ENCODE measurements at regions not wholly inside any gene's neighbourhood (a gene's known extent, or its start where the extent isn't known, plus 50 kb on each side); places are given as distances from the start of the nearest gene placed in this dataset.

DNA sequence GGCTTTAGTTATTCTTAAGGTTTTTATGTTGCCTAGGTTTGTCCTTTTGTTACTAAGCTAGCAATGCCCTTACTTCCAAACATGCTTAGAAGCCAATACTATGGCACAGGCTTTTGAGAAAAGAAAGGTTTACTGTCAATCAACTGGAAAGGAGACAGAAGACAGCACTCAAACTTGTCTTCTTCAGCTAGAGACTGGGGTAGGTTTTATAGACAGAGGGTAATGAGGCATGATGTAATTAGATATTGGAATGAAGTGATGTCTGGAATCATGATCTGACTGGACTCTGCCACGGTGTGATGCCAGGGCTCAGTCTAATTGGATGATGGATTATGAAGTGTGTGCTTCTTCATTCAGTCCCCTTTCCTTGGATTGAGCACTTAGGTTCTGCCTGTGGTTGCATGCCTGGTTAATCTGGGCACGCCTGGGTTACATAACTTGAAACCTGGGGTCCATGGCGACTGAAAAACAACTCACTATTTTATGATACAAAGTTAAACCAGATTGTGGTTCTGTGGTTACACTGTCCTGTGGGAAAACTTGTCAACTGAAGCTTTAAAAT is 625.8 kb downstream of the BRINP3 start:
- no peak overlapping the region for H3K27ac ChIP-seq (ENCODE audit: low read depth, low read length)
- H3K4me3 ChIP-seq (ENCODE audit: low read length): no peak overlapping the region
- H3K9ac ChIP-seq (ENCODE audit: low read depth, low read length): no peak overlapping the region
- no peaks in the 10 kb centered on the region for H3K36me3 ChIP-seq (ENCODE audit: insufficient read depth, low read length)
- no peaks in the 10 kb centered on the region for H3K27me3 ChIP-seq (ENCODE audit: insufficient read depth, low read length)
- no peaks in the 10 kb centered on the region for H3K9me3 ChIP-seq (ENCODE audit: insufficient read depth, low read depth, low read length)
- WGBS: 87% methylated on average over 2 of the region's 3 CpGs
- H3K4me1 ChIP-seq (ENCODE audit: insufficient read depth, low read length): no peaks in the 10 kb centered on the region

DNA sequence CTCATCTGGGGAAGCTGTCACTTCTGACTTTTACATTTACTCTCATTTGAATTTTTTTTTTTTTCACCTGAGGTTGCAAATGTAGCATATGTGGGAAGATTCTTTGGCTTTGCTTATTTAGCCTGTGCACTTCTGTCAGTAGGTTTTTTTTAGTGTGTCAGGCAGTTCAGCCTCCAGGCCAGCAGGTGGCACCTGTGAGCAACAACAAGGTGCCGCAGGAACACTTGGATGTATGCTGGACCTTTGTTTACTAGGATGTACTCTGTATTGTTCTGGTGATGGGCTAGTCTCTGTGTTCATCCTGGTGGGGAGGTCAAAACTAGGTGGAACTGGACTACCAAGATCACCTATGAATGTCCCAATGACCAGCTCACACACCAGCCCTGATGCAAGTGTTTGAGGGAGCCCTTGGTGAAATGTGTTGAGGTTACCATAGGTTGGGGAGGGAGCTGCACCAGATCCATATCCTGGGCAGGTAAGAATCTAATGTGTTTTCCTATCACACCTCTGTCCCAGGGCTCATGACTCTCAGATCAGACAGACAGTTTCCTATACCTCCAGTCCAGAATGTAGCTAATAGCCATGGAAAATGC is 618.2 kb downstream of the BRINP3 start:
- Histone ChIP-seq H3K27me3 (ENCODE audit: insufficient read depth, low read length) (no peaks in the 10 kb centered on the region), H3K9me3 (ENCODE audit: insufficient read depth, low read depth, low read length) (peaks cover 9% of the 10 kb centered on the region), H3K36me3 (ENCODE audit: insufficient read depth, low read length) (no peaks in the 10 kb centered on the region), H3K4me1 (ENCODE audit: insufficient read depth, low read length) (no peaks in the 10 kb centered on the region), H3K4me3 (ENCODE audit: low read length) (no peak overlapping the region), H3K9ac (ENCODE audit: low read depth, low read length) (no peak overlapping the region), H3K27ac (ENCODE audit: low read depth, low read length) (no peak overlapping the region)
- 87% methylated on average over 1 of the region's 1 CpG for WGBS

DNA sequence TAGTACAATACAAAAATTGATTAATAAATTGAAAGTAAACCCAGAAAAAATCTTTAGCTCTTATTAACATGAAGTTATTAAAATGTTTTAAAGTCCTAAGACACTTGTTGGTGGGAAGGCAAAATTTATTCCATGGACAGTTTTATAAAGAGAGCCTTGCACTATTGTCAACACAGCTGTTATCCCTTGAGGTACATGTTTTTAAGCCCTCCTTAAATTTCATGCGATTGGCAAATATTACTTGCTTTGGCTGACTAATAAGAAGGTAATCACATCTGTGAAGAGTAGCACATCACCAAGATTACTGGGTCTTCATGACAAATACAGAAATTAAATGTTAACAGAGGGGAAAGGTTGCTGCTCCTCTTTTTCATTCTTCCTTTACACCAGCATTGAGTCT is 611.1 kb downstream of the BRINP3 start:
- H3K36me3 ChIP-seq (ENCODE audit: insufficient read depth, low read length): no peaks in the 10 kb centered on the region
- 93% methylated on average over 1 of the region's 1 CpG for WGBS
- no peaks in the 10 kb centered on the region for H3K27me3 ChIP-seq (ENCODE audit: insufficient read depth, low read length)
- no peak overlapping the region for H3K4me3 ChIP-seq (ENCODE audit: low read length)
- no peak overlapping the region for H3K9ac ChIP-seq (ENCODE audit: low read depth, low read length)
- H3K27ac ChIP-seq (ENCODE audit: low read depth, low read length): no peak overlapping the region
- no peaks in the 10 kb centered on the region for H3K9me3 ChIP-seq (ENCODE audit: insufficient read depth, low read depth, low read length)
- peaks cover 12% of the 10 kb centered on the region; the same call in 1 of the 2 replicates for H3K4me1 ChIP-seq (ENCODE audit: insufficient read depth, low read length)

DNA sequence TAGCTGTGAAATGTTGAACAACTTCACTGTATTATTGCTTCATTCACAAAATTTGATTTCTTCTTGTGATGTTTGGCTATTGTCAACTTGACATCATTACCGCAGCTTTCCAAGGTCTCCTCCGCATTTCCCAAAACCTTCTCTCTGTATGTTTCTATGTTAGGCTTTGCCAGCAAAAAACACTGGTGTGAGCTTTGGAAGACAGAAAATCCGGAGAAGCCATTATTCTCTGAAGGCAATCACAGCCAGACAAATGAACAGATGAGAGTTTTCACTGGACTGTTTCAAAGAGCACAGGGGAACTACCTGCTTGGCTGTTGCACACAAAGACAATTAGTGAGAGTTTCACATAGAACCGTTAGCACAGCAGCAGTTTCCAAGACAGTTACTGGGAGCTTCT is 609.6 kb downstream of the BRINP3 start:
- WGBS: 94% methylated on average over 3 of the region's 4 CpGs
- no peaks in the 10 kb centered on the region for H3K36me3 ChIP-seq (ENCODE audit: insufficient read depth, low read length)
- H3K27me3 ChIP-seq (ENCODE audit: insufficient read depth, low read length): no peaks in the 10 kb centered on the region
- H3K27ac ChIP-seq (ENCODE audit: low read depth, low read length): no peak overlapping the region
- H3K4me1 ChIP-seq (ENCODE audit: insufficient read depth, low read length): peaks cover 14% of the 10 kb centered on the region; the same call in 1 of the 2 replicates
- H3K9ac ChIP-seq (ENCODE audit: low read depth, low read length): no peak overlapping the region
- H3K4me3 ChIP-seq (ENCODE audit: low read length): no peak overlapping the region
- no peaks in the 10 kb centered on the region for H3K9me3 ChIP-seq (ENCODE audit: insufficient read depth, low read depth, low read length)

DNA sequence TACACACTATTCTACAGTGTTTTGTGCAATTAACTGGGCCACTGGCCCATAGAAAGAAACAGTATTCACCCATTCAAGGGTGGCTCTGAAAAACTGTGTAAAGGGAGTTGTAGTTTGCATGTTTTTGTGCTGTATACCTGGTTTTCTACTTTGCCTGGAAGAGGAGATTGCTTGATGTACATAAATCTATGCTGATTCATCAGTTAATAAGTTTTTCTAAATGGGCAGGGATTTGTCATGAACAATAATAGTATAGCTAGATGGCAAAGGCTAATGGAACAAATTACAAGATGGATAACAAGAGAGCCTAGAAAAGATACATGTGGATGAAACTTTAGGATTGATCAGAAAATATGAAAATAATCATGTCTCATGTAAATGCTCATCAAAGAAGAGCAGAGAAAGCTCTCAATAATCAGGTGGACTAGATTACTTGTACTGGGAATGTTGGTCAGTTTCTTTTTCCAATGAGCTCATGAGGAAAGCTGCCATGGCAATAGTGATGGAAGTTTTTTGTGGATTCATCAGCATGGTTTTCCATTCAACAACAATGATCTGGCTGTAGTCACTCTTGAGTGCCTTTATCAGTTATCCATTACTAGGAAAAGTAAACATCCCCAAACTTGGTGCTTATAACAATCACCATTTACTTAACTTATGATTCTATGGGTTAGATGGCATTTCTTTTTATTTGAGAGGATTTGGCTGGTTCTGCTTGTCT is 602.8 kb downstream of the BRINP3 start:
- H3K27me3 ChIP-seq (ENCODE audit: insufficient read depth, low read length): no peaks in the 10 kb centered on the region
- H3K4me1 ChIP-seq (ENCODE audit: insufficient read depth, low read length): peaks cover 14% of the 10 kb centered on the region; the same call in 1 of the 2 replicates
- no peak overlapping the region for H3K9ac ChIP-seq (ENCODE audit: low read depth, low read length)
- H3K4me3 ChIP-seq (ENCODE audit: low read length): no peak overlapping the region
- H3K9me3 ChIP-seq (ENCODE audit: insufficient read depth, low read depth, low read length): no peaks in the 10 kb centered on the region
- H3K36me3 ChIP-seq (ENCODE audit: insufficient read depth, low read length): no peaks in the 10 kb centered on the region
- no peak overlapping the region for H3K27ac ChIP-seq (ENCODE audit: low read depth, low read length)

DNA sequence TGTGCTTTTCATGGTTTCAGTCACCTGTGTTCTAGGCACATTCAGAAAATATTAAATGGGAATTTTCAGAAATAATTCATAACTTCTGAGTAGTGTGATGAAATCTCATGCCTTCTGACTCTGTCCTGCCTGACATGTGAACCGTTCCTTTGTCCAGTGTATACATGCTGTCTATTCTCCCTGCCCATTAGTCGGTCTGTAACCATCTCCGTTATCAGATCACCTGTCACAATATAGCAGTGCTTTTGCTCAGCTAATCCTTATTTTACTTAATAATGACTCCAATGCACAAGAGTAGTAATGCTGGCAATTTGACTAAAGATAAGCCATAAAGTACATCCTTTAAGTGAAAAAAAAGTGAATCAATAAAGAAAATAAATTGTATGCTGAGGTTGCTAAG is 597.5 kb downstream of the BRINP3 start:
- no peak overlapping the region for H3K27ac ChIP-seq (ENCODE audit: low read depth, low read length)
- WGBS: 90% methylated on average over 3 of the region's 3 CpGs

DNA sequence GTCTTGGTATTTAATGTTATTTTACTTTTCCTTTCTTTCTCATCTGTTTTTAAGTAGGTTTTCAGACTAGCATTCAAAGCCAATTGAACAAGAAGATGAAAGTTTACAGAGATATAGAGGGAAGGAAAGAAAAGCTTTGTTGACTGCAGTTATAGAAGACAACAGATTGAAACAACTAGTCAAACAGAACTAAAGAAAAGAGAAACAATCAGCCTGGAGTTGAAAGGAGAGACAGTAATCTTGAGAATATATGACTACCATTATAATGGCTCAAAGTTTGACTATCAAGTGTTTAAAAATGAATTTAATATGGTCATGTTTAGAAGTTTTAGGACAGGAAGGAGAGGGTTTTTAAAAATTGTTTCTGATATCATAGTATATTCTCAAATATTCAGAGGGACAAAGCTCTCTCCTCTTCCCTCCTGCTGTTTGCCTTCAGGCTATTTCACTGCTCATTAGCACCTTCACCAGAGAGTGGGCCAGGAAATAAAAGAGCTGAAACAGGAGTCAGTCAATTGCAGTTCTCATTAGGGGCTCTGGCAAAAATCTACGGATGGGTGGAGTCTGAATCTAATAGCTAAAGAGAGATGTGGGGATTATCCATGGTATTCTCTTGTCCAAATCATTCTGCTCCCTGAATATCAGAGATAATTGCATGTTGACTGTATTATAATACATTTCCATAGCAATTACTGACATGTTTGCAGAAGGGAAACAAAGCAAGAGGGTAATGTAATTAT is 577.8 kb downstream of the BRINP3 start:
- Histone ChIP-seq H3K36me3 (ENCODE audit: insufficient read depth, low read length) (no peaks in the 10 kb centered on the region), H3K9ac (ENCODE audit: low read depth, low read length) (no peak overlapping the region), H3K27me3 (ENCODE audit: insufficient read depth, low read length) (no peaks in the 10 kb centered on the region), H3K27ac (ENCODE audit: low read depth, low read length) (peak overlapping the region; percentile 56; the same call in 1 of the 2 replicates), H3K4me3 (ENCODE audit: low read length) (no peak overlapping the region), H3K9me3 (ENCODE audit: insufficient read depth, low read depth, low read length) (no peaks in the 10 kb centered on the region), H3K4me1 (ENCODE audit: insufficient read depth, low read length) (peaks cover 22% of the 10 kb centered on the region)
- 0% methylated on average over 1 of the region's 1 CpG for WGBS

More for the DNA sequence above, 597.5 kb downstream of the BRINP3 start:
- no peak overlapping the region for H3K9ac ChIP-seq (ENCODE audit: low read depth, low read length)
- no peak overlapping the region for H3K4me3 ChIP-seq (ENCODE audit: low read length)
- H3K27me3 ChIP-seq (ENCODE audit: insufficient read depth, low read length): no peaks in the 10 kb centered on the region
- no peaks in the 10 kb centered on the region for H3K4me1 ChIP-seq (ENCODE audit: insufficient read depth, low read length)
- no peaks in the 10 kb centered on the region for H3K36me3 ChIP-seq (ENCODE audit: insufficient read depth, low read length)
- H3K9me3 ChIP-seq (ENCODE audit: insufficient read depth, low read depth, low read length): no peaks in the 10 kb centered on the region

DNA sequence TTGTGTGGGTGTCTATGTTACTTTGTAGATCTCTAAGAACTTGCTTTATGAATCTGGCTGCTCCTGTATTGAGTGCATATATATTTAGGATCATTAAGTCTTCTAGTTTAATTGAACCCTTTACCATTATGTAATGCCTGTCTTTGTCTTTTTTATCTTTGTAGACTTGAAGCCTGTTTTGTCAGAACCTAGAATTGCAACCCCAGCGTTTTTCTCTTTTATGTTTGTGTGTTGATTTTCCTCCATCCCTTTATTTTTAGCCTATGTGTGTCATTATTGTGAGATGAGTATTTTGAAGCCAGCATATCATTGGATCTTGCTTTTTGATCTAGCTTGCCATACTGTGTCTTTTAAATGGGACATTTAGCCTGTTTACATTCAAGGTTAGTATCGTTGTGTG is 573.2 kb downstream of the BRINP3 start:
- H3K4me3 ChIP-seq (ENCODE audit: low read length): no peak overlapping the region
- no peak overlapping the region for H3K27ac ChIP-seq (ENCODE audit: low read depth, low read length)
- H3K36me3 ChIP-seq (ENCODE audit: insufficient read depth, low read length): no peaks in the 10 kb centered on the region
- no peak overlapping the region for H3K9ac ChIP-seq (ENCODE audit: low read depth, low read length)
- WGBS: 98% methylated on average over 2 of the region's 2 CpGs
- no peaks in the 10 kb centered on the region for H3K9me3 ChIP-seq (ENCODE audit: insufficient read depth, low read depth, low read length)
- H3K27me3 ChIP-seq (ENCODE audit: insufficient read depth, low read length): no peaks in the 10 kb centered on the region
- H3K4me1 ChIP-seq (ENCODE audit: insufficient read depth, low read length): peaks cover 12% of the 10 kb centered on the region

DNA sequence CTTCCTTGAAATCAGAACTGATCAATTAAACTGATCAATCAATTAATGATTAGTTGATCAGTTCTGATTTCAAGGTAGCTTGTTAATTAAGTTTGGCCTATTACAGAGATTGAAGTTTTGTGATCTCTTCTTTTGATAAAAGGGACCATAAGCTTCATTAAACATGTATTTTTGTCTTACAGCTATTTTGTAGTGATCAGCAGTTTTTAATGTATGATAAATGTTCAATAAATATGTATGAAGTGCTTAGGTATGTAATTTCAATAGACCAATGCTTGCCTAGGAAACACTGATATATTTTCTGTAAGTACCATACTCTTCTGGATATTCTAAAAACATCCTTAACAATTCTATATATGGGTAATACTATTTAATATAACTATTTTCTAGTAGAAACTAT is 569.6 kb downstream of the BRINP3 start:
- H3K36me3 ChIP-seq (ENCODE audit: insufficient read depth, low read length): no peaks in the 10 kb centered on the region
- no peaks in the 10 kb centered on the region for H3K9me3 ChIP-seq (ENCODE audit: insufficient read depth, low read depth, low read length)
- H3K4me3 ChIP-seq (ENCODE audit: low read length): no peak overlapping the region
- no peak overlapping the region for H3K9ac ChIP-seq (ENCODE audit: low read depth, low read length)
- no peak overlapping the region for H3K27ac ChIP-seq (ENCODE audit: low read depth, low read length)
- no peaks in the 10 kb centered on the region for H3K27me3 ChIP-seq (ENCODE audit: insufficient read depth, low read length)
- H3K4me1 ChIP-seq (ENCODE audit: insufficient read depth, low read length): no peaks in the 10 kb centered on the region

DNA sequence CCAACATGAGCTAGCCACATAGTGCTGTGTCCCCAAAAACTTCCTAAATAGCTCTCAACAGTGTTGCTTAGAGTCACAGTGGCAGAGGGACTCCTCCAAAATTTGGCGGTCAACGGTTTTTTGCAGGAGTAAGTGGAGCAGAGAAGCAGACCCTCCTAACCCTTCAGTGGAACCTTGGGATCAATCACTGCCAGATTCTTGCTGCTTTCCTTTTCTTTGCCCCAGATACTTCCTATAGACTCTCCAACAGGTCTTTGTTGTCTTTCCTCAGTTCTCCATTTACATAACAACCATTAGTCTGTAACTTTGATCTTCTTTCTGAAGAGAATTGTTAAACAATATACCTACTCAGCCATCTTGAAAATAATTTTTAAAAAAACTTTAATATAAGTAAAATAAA is 556.1 kb downstream of the BRINP3 start:
- H3K4me1 ChIP-seq (ENCODE audit: insufficient read depth, low read length): peaks cover 9% of the 10 kb centered on the region
- no peak overlapping the region for H3K9ac ChIP-seq (ENCODE audit: low read depth, low read length)
- no peaks in the 10 kb centered on the region for H3K36me3 ChIP-seq (ENCODE audit: insufficient read depth, low read length)
- WGBS: 65% methylated on average over 2 of the region's 2 CpGs
- H3K4me3 ChIP-seq (ENCODE audit: low read length): no peak overlapping the region
- no peaks in the 10 kb centered on the region for H3K27me3 ChIP-seq (ENCODE audit: insufficient read depth, low read length)
- peaks cover 17% of the 10 kb centered on the region; the same call in 1 of the 2 replicates for H3K9me3 ChIP-seq (ENCODE audit: insufficient read depth, low read depth, low read length)
- no peak overlapping the region for H3K27ac ChIP-seq (ENCODE audit: low read depth, low read length)

DNA sequence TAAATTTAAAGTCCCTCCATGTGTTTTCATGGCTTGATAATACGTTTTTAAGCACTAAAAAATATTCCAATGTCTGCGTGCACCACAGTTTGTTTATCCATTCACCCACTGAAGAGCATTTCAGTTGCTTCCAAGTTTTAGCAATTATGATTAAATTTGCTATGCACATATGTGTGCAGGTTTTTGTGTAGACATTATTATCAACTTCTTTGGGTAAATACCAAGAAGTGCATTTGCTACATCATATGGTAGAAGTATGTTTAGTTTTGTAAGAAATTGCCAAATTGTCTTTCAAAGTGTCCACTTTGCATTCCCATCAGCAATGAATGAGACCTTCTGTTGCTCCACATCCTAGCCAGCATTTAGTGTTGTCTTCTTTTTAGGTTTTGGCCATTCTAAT is 550.0 kb downstream of the BRINP3 start:
- H3K9me3 ChIP-seq (ENCODE audit: insufficient read depth, low read depth, low read length): 0 out of 2 replicates have a peak, but pooled peaks cover 8% of the 10 kb centered on the region
- H3K9ac ChIP-seq (ENCODE audit: low read depth, low read length): no peak overlapping the region
- H3K4me1 ChIP-seq (ENCODE audit: insufficient read depth, low read length): no peaks in the 10 kb centered on the region
- 100% methylated on average over 2 of the region's 2 CpGs for WGBS
- H3K27me3 ChIP-seq (ENCODE audit: insufficient read depth, low read length): no peaks in the 10 kb centered on the region
- no peak overlapping the region for H3K27ac ChIP-seq (ENCODE audit: low read depth, low read length)
- no peaks in the 10 kb centered on the region for H3K36me3 ChIP-seq (ENCODE audit: insufficient read depth, low read length)
- no peak overlapping the region for H3K4me3 ChIP-seq (ENCODE audit: low read length)

All from HUES64 (cell line).